ENCODE measurements at regions not wholly inside any gene's neighbourhood (a gene's known extent, or its start where the extent isn't known, plus 50 kb on each side); places are given as distances from the start of the nearest gene placed in this dataset.

GRCh38 chr6:138719011-138719635 is 54.4 kb upstream of the CCDC28A start:
- DNase-seq, result peak; percentile 12

GRCh38 chr6:138719744-138720143 is 53.8 kb upstream of the CCDC28A start:
- DNase-seq, result no peak

- peak; percentile 86 for DNase-seq
These were observed 50.9 kb upstream of the CCDC28A start for GRCh38 chr6:138722425-138723371.

All from fibroblast of skin of right biceps (primary cell).